ENCODE measurements at regions not wholly inside any gene's neighbourhood (a gene's known extent, or its start where the extent isn't known, plus 50 kb on each side); places are given as distances from the start of the nearest gene placed in this dataset.

DNA sequence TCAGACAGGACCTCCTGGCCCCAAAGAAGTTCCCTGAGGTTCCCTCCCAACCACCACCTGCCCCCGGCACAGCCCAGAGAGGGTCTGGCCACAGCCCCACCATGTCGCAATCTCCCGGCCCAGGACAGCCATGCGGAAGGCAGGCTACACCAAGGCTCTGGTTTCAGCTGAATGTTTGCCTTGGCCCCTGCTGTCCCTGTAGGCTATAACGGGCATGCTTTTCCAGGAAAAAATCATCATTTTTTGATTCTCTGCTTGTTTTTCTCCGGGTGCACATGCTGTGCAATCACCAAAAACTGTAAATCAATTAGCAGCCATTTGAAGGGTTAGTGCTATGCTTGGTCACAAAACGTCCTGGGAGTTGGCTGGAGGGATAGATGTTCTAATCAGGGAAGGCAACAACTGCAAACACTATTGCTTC, 142.7 kb upstream of the IGF1R start:
- intact Hi-C loops (cut with micrococcal nuclease) (no loop called here), dilution Hi-C loops (cut with MboI; ENCODE audit: extremely low pct_ligation_motif_present, low sequenced_read_pairs) (no loop called here)
- POLR2A ChIA-PET: no interaction called here
- Histone ChIP-seq H3K36me3 (ENCODE audit: control insufficient read depth in 2 of 2, extremely low read depth in 1 of 2, insufficient read depth in 2 of 2, low read length in 2 of 2) (no peaks in the 10 kb centered on the region), H3K4me2 (ENCODE audit: insufficient read depth, low read length) (no peak overlapping the region), H3K27ac (ENCODE audit: insufficient read depth, low read depth, low read length) (no peak overlapping the region), H3K9me1 (replicated peaks; ENCODE audit: control insufficient read depth, extremely low read depth, insufficient read depth, low read length) (no peaks in the 10 kb centered on the region), H3K9me3 (replicated peaks; ENCODE audit: control insufficient read depth, insufficient read depth, low read length) (no peaks in the 10 kb centered on the region), H4K20me1 (replicated peaks; ENCODE audit: control insufficient read depth, extremely low read depth, insufficient read depth, low read length) (no peaks in the 10 kb centered on the region), H3K9ac (replicated peaks; ENCODE audit: extremely low read depth, insufficient read depth, low read length) (no peak overlapping the region), H3K27me3 (ENCODE audit: control insufficient read depth in 2 of 2, insufficient read depth in 2 of 2, low read length in 2 of 2) (peaks cover 8 to 9% of the 10 kb centered on the region in 2 experiments), H3K4me1 (ENCODE audit: control insufficient read depth, extremely low read depth, insufficient read depth, low read length) (no peaks in the 10 kb centered on the region), H3K79me2 (ENCODE audit: control insufficient read depth, insufficient read depth, low read length) (no peaks in the 10 kb centered on the region), H2AFZ (ENCODE audit: low read depth, low read length) (no peak overlapping the region), H3K4me3 (replicated peaks in 1 of 3; ENCODE audit: insufficient read depth in 1 of 3, low read depth in 1 of 3, low read length in 3 of 3) (no peak overlapping the region)
- no peak for DNase-seq (ENCODE audit: low read depth, low spot score)
- CTCF ChIA-PET: no interaction called here
- TF ChIP-seq FOS (IDR thresholded peaks at IDR 0.05; ENCODE audit: borderline replicate concordance, insufficient read depth, low read length) (no peak), MYC (IDR thresholded peaks at IDR 0.05; ENCODE audit: low read depth, low read length) (no peak), MAX (IDR thresholded peaks at IDR 0.05; ENCODE audit: insufficient read depth, insufficient read length) (no peak)
- FAIRE-seq: no peak
- BruUV-seq (replicated peaks): no TSS peak

- CTCF ChIA-PET: no interaction called here
- no peaks in the 10 kb centered on the region for H3K9me1 ChIP-seq (replicated peaks; ENCODE audit: control insufficient read depth, extremely low read depth, insufficient read depth, low read length)
- H3K27me3 ChIP-seq (ENCODE audit: control insufficient read depth in 2 of 2, insufficient read depth in 2 of 2, low read length in 2 of 2): peaks cover 8 to 9% of the 10 kb centered on the region in 2 experiments
- dilution Hi-C loops (cut with MboI; ENCODE audit: extremely low pct_ligation_motif_present, low sequenced_read_pairs): no loop called here
- TF ChIP-seq MYC (IDR thresholded peaks at IDR 0.05; ENCODE audit: low read depth, low read length): no peak
- TF ChIP-seq, protein P1, sequence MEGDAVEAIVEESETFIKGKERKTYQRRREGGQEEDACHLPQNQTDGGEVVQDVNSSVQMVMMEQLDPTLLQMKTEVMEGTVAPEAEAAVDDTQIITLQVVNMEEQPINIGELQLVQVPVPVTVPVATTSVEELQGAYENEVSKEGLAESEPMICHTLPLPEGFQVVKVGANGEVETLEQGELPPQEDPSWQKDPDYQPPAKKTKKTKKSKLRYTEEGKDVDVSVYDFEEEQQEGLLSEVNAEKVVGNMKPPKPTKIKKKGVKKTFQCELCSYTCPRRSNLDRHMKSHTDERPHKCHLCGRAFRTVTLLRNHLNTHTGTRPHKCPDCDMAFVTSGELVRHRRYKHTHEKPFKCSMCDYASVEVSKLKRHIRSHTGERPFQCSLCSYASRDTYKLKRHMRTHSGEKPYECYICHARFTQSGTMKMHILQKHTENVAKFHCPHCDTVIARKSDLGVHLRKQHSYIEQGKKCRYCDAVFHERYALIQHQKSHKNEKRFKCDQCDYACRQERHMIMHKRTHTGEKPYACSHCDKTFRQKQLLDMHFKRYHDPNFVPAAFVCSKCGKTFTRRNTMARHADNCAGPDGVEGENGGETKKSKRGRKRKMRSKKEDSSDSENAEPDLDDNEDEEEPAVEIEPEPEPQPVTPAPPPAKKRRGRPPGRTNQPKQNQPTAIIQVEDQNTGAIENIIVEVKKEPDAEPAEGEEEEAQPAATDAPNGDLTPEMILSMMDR (IDR thresholded peaks at IDR 0.05; ENCODE audit: extremely low read depth in 1 of 2, insufficient read depth in 1 of 2, low read depth in 1 of 2, low read length in 2 of 2): no peak
- no peak for TF ChIP-seq POLR2AphosphoS5 (IDR thresholded peaks at IDR 0.05; ENCODE audit: insufficient read depth, low read depth, low read length)
- no peak for TF ChIP-seq EZH2 (IDR thresholded peaks at IDR 0.05; ENCODE audit: borderline replicate concordance, low read depth, low read length, severe bottlenecking)
- no peaks in the 10 kb centered on the region for H3K4me1 ChIP-seq (ENCODE audit: control insufficient read depth, extremely low read depth, insufficient read depth, low read length)
- no peak overlapping the region for H3K27ac ChIP-seq (ENCODE audit: insufficient read depth, low read depth, low read length)
- FAIRE-seq (no peak), DNase-seq (ENCODE audit: low read depth, low spot score) (no peak)
- no peaks in the 10 kb centered on the region for H3K79me2 ChIP-seq (ENCODE audit: control insufficient read depth, insufficient read depth, low read length)
- BruUV-seq (replicated peaks): no TSS peak
- intact Hi-C loops (cut with micrococcal nuclease): no loop called here
- no peak overlapping the region for H3K4me3 ChIP-seq (replicated peaks in 1 of 3; ENCODE audit: insufficient read depth in 1 of 3, low read depth in 1 of 3, low read length in 3 of 3)
- no peak overlapping the region for H2AFZ ChIP-seq (ENCODE audit: low read depth, low read length)
- H3K36me3 ChIP-seq (ENCODE audit: control insufficient read depth in 2 of 2, extremely low read depth in 1 of 2, insufficient read depth in 2 of 2, low read length in 2 of 2): no peaks in the 10 kb centered on the region
- no peaks in the 10 kb centered on the region for H3K9me3 ChIP-seq (replicated peaks; ENCODE audit: control insufficient read depth, insufficient read depth, low read length)
- H4K20me1 ChIP-seq (replicated peaks; ENCODE audit: control insufficient read depth, extremely low read depth, insufficient read depth, low read length): no peaks in the 10 kb centered on the region
- no peak overlapping the region for H3K4me2 ChIP-seq (ENCODE audit: insufficient read depth, low read length)
- POLR2A ChIA-PET: no interaction called here
- no peak overlapping the region for H3K9ac ChIP-seq (replicated peaks; ENCODE audit: extremely low read depth, insufficient read depth, low read length)
Observed at GRCh38 chr15:98506172-98506571, 142.2 kb upstream of the IGF1R start.
